ENCODE measurements at regions not wholly inside any gene's neighbourhood (a gene's known extent, or its start where the extent isn't known, plus 50 kb on each side); places are given as distances from the start of the nearest gene placed in this dataset.

- intact Hi-C loops (cut with DNase I): no loop called here
- no peak for TF ChIP-seq CTCF (IDR thresholded peaks at IDR 0.05)
- TF ChIP-seq POLR2A (IDR thresholded peaks at IDR 0.05): no peak
Measured at GRCh38 chr15:53037904-53038654, 247.9 kb upstream of the ONECUT1 start.

GRCh38 chr15:53036641-53037040, 246.5 kb upstream of the ONECUT1 start:
- 77 to 84% methylated on average over 2 of the region's 2 CpGs for WGBS, 2 donors
- no peak overlapping the region for H3K27ac ChIP-seq
- H3K4me1 ChIP-seq: no peaks in the 10 kb centered on the region
- no peaks in the 10 kb centered on the region for H3K9me3 ChIP-seq
- ATAC-seq (no peak), DNase-seq (no peak)
- H3K4me3 ChIP-seq: no peak overlapping the region
- intact Hi-C loops (cut with DNase I): no loop called here
- no peaks in the 10 kb centered on the region for H3K27me3 ChIP-seq
- no peaks in the 10 kb centered on the region for H3K36me3 ChIP-seq (replicated peaks in 1 of 2; ENCODE audit: insufficient read depth in 1 of 2, low read depth in 2 of 2)
- TF ChIP-seq CTCF (IDR thresholded peaks at IDR 0.05) (no peak), POLR2A (IDR thresholded peaks at IDR 0.05) (no peak)

More at GRCh38 chr15:53037904-53038654, 247.9 kb upstream of the ONECUT1 start:
- Histone ChIP-seq H3K4me1 (no peaks in the 10 kb centered on the region), H3K9me3 (no peaks in the 10 kb centered on the region), H3K4me3 (no peak overlapping the region), H3K36me3 (replicated peaks in 1 of 2; ENCODE audit: insufficient read depth in 1 of 2, low read depth in 2 of 2) (no peaks in the 10 kb centered on the region), H3K27me3 (no peaks in the 10 kb centered on the region), H3K27ac (no peak overlapping the region)
- WGBS, 2 donors: 75 to 78% methylated on average over 12 to 14 of the region's 14 CpGs
- ATAC-seq (no peak), DNase-seq (no peak)

- intact Hi-C loops (cut with DNase I): no loop called here
- TF ChIP-seq CTCF (IDR thresholded peaks at IDR 0.05) (no peak), POLR2A (IDR thresholded peaks at IDR 0.05) (no peak)
- no peak for DNase-seq
- Histone ChIP-seq H3K36me3 (replicated peaks in 1 of 2; ENCODE audit: insufficient read depth in 1 of 2, low read depth in 2 of 2) (no peaks in the 10 kb centered on the region), H3K4me1 (no peaks in the 10 kb centered on the region), H3K4me3 (no peak overlapping the region), H3K9me3 (no peaks in the 10 kb centered on the region), H3K27ac (no peak overlapping the region), H3K27me3 (no peaks in the 10 kb centered on the region)
- 77 to 88% methylated on average over 4 of the region's 4 CpGs for WGBS, 2 donors
- ATAC-seq: no peak
Measured at GRCh38 chr15:53034767-53035245, 244.7 kb upstream of the ONECUT1 start.

GRCh38 chr15:53033709-53034108, 243.6 kb upstream of the ONECUT1 start:
- Histone ChIP-seq H3K4me1 (no peaks in the 10 kb centered on the region), H3K4me3 (no peak overlapping the region), H3K27ac (no peak overlapping the region), H3K9me3 (no peaks in the 10 kb centered on the region), H3K36me3 (replicated peaks in 1 of 2; ENCODE audit: insufficient read depth in 1 of 2, low read depth in 2 of 2) (no peaks in the 10 kb centered on the region), H3K27me3 (no peaks in the 10 kb centered on the region)
- no peak for TF ChIP-seq POLR2A (IDR thresholded peaks at IDR 0.05)
- no peak for TF ChIP-seq CTCF (IDR thresholded peaks at IDR 0.05)
- intact Hi-C loops (cut with DNase I): no loop called here
- ATAC-seq: no peak
- WGBS, 2 donors: 78 to 88% methylated on average over 2 to 4 of the region's 4 CpGs
- DNase-seq: no peak

GRCh38 chr15:53031469-53031868, 241.3 kb upstream of the ONECUT1 start:
- Histone ChIP-seq H3K27me3 (no peaks in the 10 kb centered on the region), H3K4me1 (no peaks in the 10 kb centered on the region), H3K27ac (no peak overlapping the region), H3K4me3 (no peak overlapping the region), H3K36me3 (replicated peaks in 1 of 2; ENCODE audit: insufficient read depth in 1 of 2, low read depth in 2 of 2) (no peaks in the 10 kb centered on the region), H3K9me3 (no peaks in the 10 kb centered on the region)
- WGBS, 2 donors: 32 to 43% methylated on average over 1 of the region's 1 CpG
- intact Hi-C loops (cut with DNase I): no loop called here
- TF ChIP-seq POLR2A (IDR thresholded peaks at IDR 0.05) (no peak), CTCF (IDR thresholded peaks at IDR 0.05) (no peak)
- DNase-seq (no peak), ATAC-seq (no peak)
